22Rv1 (cell line): ENCODE measurements at regions not wholly inside any gene's neighbourhood (a gene's known extent, or its start where the extent isn't known, plus 50 kb on each side); places are given as distances from the start of the nearest gene placed in this dataset.
"Not testable (repeated sequence)": the region's sequence is repeated elsewhere in the genome, so short reads cannot be mapped to it uniquely, and the experiment has no call there.

Experiments
- H3K27ac ChIP-seq: fragments of 450-650 bp; 2 replicates; pipeline ENCODE4 v1.5.1; 2017
- ZFX ChIP-seq: fragments of 450-650 bp; IDR thresholded peaks from 2 replicates; pipeline ENCODE4 v1.6.1; 2017; ENCODE audit warnings: antibody characterized with exemption, borderline replicate concordance
- TF ChIP-seq, protein P1 (sequence below): fragments of 450-650 bp; IDR thresholded peaks from 2 replicates; pipeline ENCODE4 v1.5.1; 2017; ENCODE audit warnings: mild to moderate bottlenecking

DNA sequence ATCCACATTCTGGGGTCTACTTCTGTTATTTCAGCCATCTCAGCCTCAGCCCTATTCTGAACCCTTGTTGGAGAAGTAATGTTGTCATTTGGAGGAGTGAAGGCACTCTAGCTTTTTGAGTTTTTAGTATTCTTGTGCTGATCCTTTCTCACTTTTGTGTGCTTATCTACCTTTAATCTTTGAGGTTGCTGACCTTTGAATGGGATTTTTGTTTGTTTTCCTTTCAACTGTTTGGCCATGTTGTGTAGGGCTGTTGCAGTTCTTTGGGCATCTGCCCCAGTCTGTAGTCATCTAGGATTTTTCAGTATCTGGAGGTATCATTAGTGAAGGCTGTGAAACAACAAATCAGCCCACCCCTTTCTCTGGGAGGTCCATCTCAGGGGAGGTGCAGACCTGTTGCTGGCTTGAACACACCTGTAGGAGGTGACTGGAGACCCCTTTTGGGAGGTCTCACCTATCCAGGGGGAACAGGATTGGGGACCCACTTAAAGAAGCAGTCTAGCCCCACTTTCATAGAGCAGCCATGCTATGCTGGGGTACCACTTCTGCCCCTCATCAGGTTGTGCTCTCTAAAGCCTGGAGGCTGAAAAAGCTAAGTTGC, 1391.4 kb downstream of the UQCRFS1 start:
- no peak overlapping the region for H3K27ac ChIP-seq
- TF ChIP-seq, protein P1, sequence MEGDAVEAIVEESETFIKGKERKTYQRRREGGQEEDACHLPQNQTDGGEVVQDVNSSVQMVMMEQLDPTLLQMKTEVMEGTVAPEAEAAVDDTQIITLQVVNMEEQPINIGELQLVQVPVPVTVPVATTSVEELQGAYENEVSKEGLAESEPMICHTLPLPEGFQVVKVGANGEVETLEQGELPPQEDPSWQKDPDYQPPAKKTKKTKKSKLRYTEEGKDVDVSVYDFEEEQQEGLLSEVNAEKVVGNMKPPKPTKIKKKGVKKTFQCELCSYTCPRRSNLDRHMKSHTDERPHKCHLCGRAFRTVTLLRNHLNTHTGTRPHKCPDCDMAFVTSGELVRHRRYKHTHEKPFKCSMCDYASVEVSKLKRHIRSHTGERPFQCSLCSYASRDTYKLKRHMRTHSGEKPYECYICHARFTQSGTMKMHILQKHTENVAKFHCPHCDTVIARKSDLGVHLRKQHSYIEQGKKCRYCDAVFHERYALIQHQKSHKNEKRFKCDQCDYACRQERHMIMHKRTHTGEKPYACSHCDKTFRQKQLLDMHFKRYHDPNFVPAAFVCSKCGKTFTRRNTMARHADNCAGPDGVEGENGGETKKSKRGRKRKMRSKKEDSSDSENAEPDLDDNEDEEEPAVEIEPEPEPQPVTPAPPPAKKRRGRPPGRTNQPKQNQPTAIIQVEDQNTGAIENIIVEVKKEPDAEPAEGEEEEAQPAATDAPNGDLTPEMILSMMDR: no peak

DNA sequence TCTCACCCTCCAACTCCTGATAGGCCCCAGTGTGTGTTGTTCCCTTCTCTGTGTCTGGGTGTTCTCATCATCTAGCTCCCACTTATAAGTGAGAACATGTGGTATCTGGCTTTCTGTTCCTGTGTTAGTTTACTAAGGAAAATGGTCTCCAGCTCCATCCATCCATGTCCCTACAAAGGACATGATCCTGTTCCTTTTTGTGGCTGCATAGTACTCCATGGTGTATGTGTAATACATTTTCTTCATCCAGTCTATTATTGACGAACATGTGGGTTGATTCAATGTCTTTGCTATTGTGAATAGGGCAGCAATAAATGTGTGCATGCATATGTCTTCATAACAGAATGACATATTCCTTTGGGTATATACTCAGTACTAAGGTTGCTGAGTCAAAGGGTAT, 1397.0 kb downstream of the UQCRFS1 start:
- H3K27ac ChIP-seq: no peak overlapping the region
- TF ChIP-seq, protein P1: no peak
- TF ChIP-seq ZFX: no peak

DNA sequence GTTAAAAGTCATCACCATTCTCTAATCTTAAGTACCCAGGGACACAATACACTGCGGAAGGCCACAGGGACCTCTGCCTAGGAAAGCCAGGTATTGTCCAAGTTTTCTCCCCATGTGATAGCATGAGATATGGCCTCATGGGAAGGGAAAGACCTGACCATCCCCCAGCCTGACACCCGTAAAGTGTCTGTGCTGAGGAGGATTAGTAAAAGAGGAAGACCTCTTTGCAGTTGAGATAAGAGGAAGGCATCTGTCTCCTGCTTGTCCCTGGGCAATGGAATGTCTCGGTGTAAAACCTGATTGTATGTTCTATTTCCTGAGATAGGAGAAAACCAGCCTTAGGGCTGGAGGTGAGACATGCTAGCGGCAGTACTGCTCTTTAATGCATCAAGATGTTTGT, 1398.1 kb downstream of the UQCRFS1 start:
- not testable (repeated sequence) for H3K27ac ChIP-seq

DNA sequence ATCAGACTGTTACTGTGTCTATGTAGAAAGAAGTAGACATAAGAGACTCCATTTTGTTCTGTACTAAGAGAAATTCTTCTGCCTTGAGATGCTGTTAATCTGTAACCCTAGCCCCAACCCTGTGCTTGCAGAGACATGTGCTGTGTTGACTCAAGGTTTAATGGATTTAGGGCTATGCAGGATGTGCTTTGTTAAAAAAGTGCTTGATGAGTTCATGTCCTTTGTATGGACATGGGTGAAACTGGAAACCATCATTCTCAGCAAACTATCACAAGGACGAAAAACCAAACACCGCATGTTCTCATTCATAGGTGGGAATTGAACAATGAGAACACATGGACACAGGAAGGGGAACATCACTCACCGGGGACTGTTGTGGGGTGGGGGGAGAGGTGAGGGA, 1398.7 kb downstream of the UQCRFS1 start:
- H3K27ac ChIP-seq: not testable (repeated sequence)

DNA sequence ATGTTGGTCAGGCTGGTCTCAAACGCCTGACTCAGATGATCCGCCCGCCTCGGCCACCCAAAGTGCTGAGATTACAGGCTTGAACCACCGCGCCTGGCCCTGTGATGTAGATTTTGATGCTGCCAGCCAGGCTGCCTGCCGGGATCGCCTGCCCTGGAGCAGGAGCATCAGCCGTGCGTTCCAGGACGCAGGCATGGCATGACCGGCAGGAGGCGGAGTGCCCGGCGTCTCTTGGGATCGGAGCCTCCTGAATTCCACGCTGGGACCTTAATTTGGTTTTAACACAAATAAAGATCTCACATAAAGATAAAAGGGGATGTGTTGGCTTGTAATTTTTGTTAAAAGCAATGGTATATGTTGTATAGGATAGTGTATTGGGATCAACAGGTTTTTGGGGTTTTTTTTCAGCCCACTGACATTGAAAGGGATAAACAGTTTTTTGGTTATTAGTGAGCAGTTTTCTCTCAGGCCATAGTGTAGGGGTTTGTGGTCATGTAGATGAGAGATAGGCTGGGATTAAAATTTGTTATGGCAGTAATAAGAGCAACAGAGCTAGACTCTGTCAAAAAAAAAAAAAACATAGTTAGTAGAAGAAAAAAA, 1406.4 kb downstream of the UQCRFS1 start:
- TF ChIP-seq, protein P1: no peak
- TF ChIP-seq ZFX: no peak
- no peak overlapping the region for H3K27ac ChIP-seq

DNA sequence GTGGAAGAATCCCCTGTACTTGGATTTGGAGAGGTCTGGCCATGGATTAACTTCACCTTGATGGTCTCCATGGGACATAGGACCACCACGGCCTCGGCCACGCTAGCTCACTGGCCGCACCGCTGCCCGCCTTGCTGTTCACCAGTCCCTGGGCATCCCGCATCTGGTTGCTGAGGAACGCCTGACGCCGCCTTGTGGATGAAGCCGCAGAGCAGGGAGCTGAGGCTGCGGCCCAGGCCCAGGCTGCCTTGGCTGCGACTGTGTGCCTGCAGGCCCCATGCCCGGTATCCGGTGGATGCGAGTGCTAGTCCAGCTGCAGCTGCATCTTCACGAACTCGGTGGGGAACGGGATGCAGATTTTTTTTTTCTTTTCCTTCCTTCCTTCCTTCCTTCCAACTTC, 1407.1 kb downstream of the UQCRFS1 start:
- no peak overlapping the region for H3K27ac ChIP-seq
- TF ChIP-seq ZFX: no peak
- TF ChIP-seq, protein P1: no peak

DNA sequence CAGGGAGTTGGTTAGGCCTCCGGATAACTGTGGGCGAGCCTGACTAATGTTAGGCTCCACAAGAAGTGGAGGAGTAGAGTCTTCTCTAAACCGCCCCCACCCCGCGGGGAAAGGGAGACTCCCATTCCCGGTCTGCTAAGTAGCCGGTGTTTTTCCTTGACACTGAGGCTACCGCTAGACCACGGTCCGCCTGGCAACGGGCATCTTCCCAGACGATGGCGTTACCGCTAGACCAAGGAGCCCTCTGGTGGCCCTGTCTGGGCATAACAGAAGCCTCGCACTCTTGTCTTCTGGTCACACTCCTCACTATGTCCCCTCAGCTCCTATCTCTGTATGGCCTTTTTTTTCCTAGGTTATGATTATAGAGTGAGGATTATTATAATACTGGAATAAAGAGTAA, 1410.7 kb downstream of the UQCRFS1 start:
- TF ChIP-seq, protein P1: peak; percentile 63
- H3K27ac ChIP-seq: not testable (repeated sequence)

DNA sequence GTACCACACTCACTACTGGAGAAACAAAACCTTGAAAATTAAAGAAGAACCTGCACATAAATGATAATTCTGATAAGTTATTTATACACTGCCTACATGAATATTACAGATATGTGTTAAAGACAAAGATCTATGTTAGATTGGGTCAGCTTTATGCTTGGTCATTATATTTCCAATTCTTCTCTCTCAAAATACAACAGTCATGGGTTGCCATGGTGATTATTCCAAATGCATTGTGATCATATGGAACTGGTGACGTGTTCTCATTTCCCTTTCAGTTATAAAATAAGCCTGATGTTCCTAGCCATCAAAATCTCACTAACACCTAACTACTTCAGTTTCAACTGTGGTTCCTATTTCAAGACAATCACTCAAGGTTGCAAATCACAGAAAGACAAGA, 1416.4 kb downstream of the UQCRFS1 start:
- no peak overlapping the region for H3K27ac ChIP-seq
- TF ChIP-seq ZFX: no peak
- TF ChIP-seq, protein P1: no peak
